Testis (tissue), 2 donors: ENCODE measurements at regions not wholly inside any gene's neighbourhood (a gene's known extent, or its start where the extent isn't known, plus 50 kb on each side); places are given as distances from the start of the nearest gene placed in this dataset.

Experiments used
- CTCF ChIP-seq, 3 experiments: fragments of 450-650 bp in 2 of 3; fragments of 200-600 bp in 1 of 3; sonication (generic) in 1 of 3; IDR thresholded peaks; one replicate each; pipeline ENCODE4 v1.5.1; 2016 to 2019; ENCODE audit warnings: antibody characterized with exemption in 3 of 3, mild to moderate bottlenecking in 2 of 3, moderate library complexity in 1 of 3
- POLR2A ChIP-seq: fragments of 450-650 bp; IDR thresholded peaks from one replicate; pipeline ENCODE4 v1.6.1; 2017; ENCODE audit warnings: antibody characterized with exemption, mild to moderate bottlenecking, moderate library complexity

DNA sequence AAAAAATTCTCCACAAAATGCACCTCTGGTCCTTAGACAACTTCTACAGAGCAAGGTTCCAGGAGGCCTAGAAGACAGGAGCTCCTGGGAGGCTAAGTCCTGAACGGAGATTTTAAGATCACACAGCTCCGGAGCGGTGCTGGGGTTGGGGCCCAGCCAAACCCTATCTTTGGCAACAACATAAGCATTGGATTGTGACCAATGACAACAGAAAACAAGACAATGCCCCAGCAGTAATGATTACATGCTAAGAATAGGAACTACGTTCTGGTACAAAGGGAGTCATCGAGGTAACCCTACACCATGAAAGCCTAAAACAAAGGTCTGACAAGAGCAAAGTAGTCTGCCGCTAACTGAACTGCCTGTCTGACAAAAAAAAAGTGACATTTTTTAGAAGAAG is 171.2 kb downstream of the CMPK2 start:
- no peak for TF ChIP-seq CTCF (IDR thresholded peaks at IDR 0.05)
- TF ChIP-seq POLR2A, result no peak
